ENCODE measurements at regions not wholly inside any gene's neighbourhood (a gene's known extent, or its start where the extent isn't known, plus 50 kb on each side); places are given as distances from the start of the nearest gene placed in this dataset.

- no peaks in the 10 kb centered on the region for H4K20me1 ChIP-seq (ENCODE audit: insufficient read depth, low read length, poor library complexity, severe bottlenecking)
- H3K4me2 ChIP-seq (ENCODE audit: low read depth, low read length, poor library complexity, severe bottlenecking), result no peak overlapping the region
- H3K27me3 ChIP-seq (ENCODE audit: insufficient read depth, low read length, poor library complexity, severe bottlenecking), result no peaks in the 10 kb centered on the region
- no peaks in the 10 kb centered on the region for H3K4me1 ChIP-seq (ENCODE audit: insufficient read depth, low read length, poor library complexity, severe bottlenecking)
- no peaks in the 10 kb centered on the region for H3K9me2 ChIP-seq (replicated peaks; ENCODE audit: low read depth, low read length)
- no peak overlapping the region for H3K4me3 ChIP-seq (ENCODE audit: low read length, poor library complexity, severe bottlenecking)
- H3K9me3 ChIP-seq (ENCODE audit: insufficient read depth, low read depth, low read length), result no peaks in the 10 kb centered on the region
- no peaks in the 10 kb centered on the region for H3K36me3 ChIP-seq (ENCODE audit: insufficient read depth, low read length)
- no peak overlapping the region for H2AFZ ChIP-seq (ENCODE audit: low read length)
- H3F3A ChIP-seq (ENCODE audit: low read depth), result no peaks in the 10 kb centered on the region
- TF ChIP-seq, protein P1, sequence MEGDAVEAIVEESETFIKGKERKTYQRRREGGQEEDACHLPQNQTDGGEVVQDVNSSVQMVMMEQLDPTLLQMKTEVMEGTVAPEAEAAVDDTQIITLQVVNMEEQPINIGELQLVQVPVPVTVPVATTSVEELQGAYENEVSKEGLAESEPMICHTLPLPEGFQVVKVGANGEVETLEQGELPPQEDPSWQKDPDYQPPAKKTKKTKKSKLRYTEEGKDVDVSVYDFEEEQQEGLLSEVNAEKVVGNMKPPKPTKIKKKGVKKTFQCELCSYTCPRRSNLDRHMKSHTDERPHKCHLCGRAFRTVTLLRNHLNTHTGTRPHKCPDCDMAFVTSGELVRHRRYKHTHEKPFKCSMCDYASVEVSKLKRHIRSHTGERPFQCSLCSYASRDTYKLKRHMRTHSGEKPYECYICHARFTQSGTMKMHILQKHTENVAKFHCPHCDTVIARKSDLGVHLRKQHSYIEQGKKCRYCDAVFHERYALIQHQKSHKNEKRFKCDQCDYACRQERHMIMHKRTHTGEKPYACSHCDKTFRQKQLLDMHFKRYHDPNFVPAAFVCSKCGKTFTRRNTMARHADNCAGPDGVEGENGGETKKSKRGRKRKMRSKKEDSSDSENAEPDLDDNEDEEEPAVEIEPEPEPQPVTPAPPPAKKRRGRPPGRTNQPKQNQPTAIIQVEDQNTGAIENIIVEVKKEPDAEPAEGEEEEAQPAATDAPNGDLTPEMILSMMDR (conservative IDR thresholded peaks at IDR 0.05; ENCODE audit: low read length), result no peak
- TF ChIP-seq EZH2phosphoT487 (IDR thresholded peaks at IDR 0.05; ENCODE audit: borderline replicate concordance), result no peak
- no peak overlapping the region for H3K9ac ChIP-seq (ENCODE audit: low read depth, low read length, poor library complexity, severe bottlenecking)
- H3K79me2 ChIP-seq (ENCODE audit: insufficient read depth, low read length), result no peaks in the 10 kb centered on the region
Measured at GRCh38 chr1:209059376-209059775, 524.1 kb upstream of the CAMK1G start.

- TF ChIP-seq EZH2phosphoT487 (IDR thresholded peaks at IDR 0.05; ENCODE audit: borderline replicate concordance), result no peak
- TF ChIP-seq, protein P1 (conservative IDR thresholded peaks at IDR 0.05; ENCODE audit: low read length), result no peak
- H3F3A ChIP-seq (ENCODE audit: low read depth), result no peaks in the 10 kb centered on the region
- no peak overlapping the region for H3K4me2 ChIP-seq (ENCODE audit: low read depth, low read length, poor library complexity, severe bottlenecking)
- H3K9me3 ChIP-seq (ENCODE audit: insufficient read depth, low read depth, low read length), result no peaks in the 10 kb centered on the region
- no peak overlapping the region for H3K4me3 ChIP-seq (ENCODE audit: low read length, poor library complexity, severe bottlenecking)
- no peaks in the 10 kb centered on the region for H3K4me1 ChIP-seq (ENCODE audit: insufficient read depth, low read length, poor library complexity, severe bottlenecking)
- no peaks in the 10 kb centered on the region for H3K9me2 ChIP-seq (replicated peaks; ENCODE audit: low read depth, low read length)
- no peaks in the 10 kb centered on the region for H3K27me3 ChIP-seq (ENCODE audit: insufficient read depth, low read length, poor library complexity, severe bottlenecking)
- H4K20me1 ChIP-seq (ENCODE audit: insufficient read depth, low read length, poor library complexity, severe bottlenecking), result no peaks in the 10 kb centered on the region
- no peaks in the 10 kb centered on the region for H3K79me2 ChIP-seq (ENCODE audit: insufficient read depth, low read length)
- H3K9ac ChIP-seq (ENCODE audit: low read depth, low read length, poor library complexity, severe bottlenecking), result no peak overlapping the region
- H2AFZ ChIP-seq (ENCODE audit: low read length), result no peak overlapping the region
- no peaks in the 10 kb centered on the region for H3K36me3 ChIP-seq (ENCODE audit: insufficient read depth, low read length)
Measured at GRCh38 chr1:209059981-209060380, 523.5 kb upstream of the CAMK1G start.

DNA sequence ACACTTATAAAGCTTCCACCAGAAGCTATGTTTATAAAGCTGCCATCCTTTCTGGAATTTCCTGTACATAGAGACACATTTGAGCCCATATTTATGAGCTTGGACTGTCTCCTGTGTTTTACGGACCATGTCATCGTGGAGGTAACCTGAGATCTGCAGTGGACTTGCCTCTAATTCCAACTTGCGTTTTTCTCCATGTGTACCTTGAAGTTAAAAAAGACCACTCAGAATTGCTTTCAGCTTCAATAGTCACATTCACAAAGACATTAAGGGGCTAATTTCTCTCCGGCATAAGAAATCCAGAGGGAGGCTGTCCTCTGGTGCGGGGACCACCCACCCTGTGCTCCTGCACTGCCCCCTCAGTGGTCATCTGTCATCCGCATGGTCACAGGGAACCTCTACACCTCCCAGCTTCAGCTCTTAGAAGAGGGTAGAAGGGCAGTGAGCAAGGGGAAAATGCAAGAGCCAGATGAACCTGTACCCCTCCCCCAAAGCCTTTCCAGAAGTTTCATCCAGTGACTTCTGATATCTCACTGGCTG, 521.4 kb upstream of the CAMK1G start:
- no peak overlapping the region for H2AFZ ChIP-seq (ENCODE audit: low read length)
- no peak overlapping the region for H3K9ac ChIP-seq (ENCODE audit: low read depth, low read length, poor library complexity, severe bottlenecking)
- H4K20me1 ChIP-seq (ENCODE audit: insufficient read depth, low read length, poor library complexity, severe bottlenecking), result no peaks in the 10 kb centered on the region
- no peaks in the 10 kb centered on the region for H3K79me2 ChIP-seq (ENCODE audit: insufficient read depth, low read length)
- H3K4me2 ChIP-seq (ENCODE audit: low read depth, low read length, poor library complexity, severe bottlenecking), result no peak overlapping the region
- H3F3A ChIP-seq (ENCODE audit: low read depth), result no peaks in the 10 kb centered on the region
- no peak overlapping the region for H3K4me3 ChIP-seq (ENCODE audit: low read length, poor library complexity, severe bottlenecking)
- no peaks in the 10 kb centered on the region for H3K9me2 ChIP-seq (replicated peaks; ENCODE audit: low read depth, low read length)
- H3K9me3 ChIP-seq (ENCODE audit: insufficient read depth, low read depth, low read length), result no peaks in the 10 kb centered on the region
- no peaks in the 10 kb centered on the region for H3K36me3 ChIP-seq (ENCODE audit: insufficient read depth, low read length)
- TF ChIP-seq, protein P1 (conservative IDR thresholded peaks at IDR 0.05; ENCODE audit: low read length), result no peak
- no peak for TF ChIP-seq EZH2phosphoT487 (IDR thresholded peaks at IDR 0.05; ENCODE audit: borderline replicate concordance)
- no peaks in the 10 kb centered on the region for H3K27me3 ChIP-seq (ENCODE audit: insufficient read depth, low read length, poor library complexity, severe bottlenecking)
- H3K4me1 ChIP-seq (ENCODE audit: insufficient read depth, low read length, poor library complexity, severe bottlenecking), result no peaks in the 10 kb centered on the region

Measured in Loucy (cell line).